GM10248 (cell line): ENCODE measurements at regions not wholly inside any gene's neighbourhood (a gene's known extent, or its start where the extent isn't known, plus 50 kb on each side); places are given as distances from the start of the nearest gene placed in this dataset.

Experiments
- CTCF ChIA-PET: fragments of 300-600 bp; sonication (Branson Sonifier 250); formaldehyde crosslinking; extraction: SDS; loops from one replicate; lab custom pipeline; 2021; ENCODE audit warnings: antibody characterized with exemption; lab: Yijun Ruan, JAX
- POLR2A ChIA-PET: fragments of 350-650 bp; sonication (Branson Sonifier 250); formaldehyde crosslinking; extraction: SDS; loops from one replicate; lab custom pipeline; 2020; ENCODE audit warnings: antibody characterized with exemption; lab: Yijun Ruan, JAX
- DNase-seq: peaks from one replicate; pipeline ENCODE4 v3.0.0; 2012; ENCODE audit errors: extremely low spot score
- CTCF ChIP-seq: IDR thresholded peaks from 2 replicates; pipeline ENCODE4 v1.5.1; 2012; ENCODE audit warnings: mild to moderate bottlenecking, low read depth; ENCODE audit errors: extremely low read depth, missing control alignments, control extremely low read depth

- ChIA-PET CTCF (no interaction called here), POLR2A (no interaction called here)
- DNase-seq: no peak
- TF ChIP-seq CTCF: no peak
Measured at GRCh38 chr6:101275251-101275650, 118.3 kb upstream of the GRIK2 start.

GRCh38 chr6:101276066-101276465 is 117.4 kb upstream of the GRIK2 start:
- TF ChIP-seq CTCF: no peak
- no peak for DNase-seq
- ChIA-PET CTCF (interaction anchor here (1.8 kb wide), 1 partner anchor 14 kb away, joined by 7 read pairs; no protein-coding TSS in a partner anchor), POLR2A (no interaction called here)

GRCh38 chr6:101279410-101279809 is 114.1 kb upstream of the GRIK2 start:
- TF ChIP-seq CTCF: no peak
- CTCF ChIA-PET: interaction anchor here (1.2 kb wide), 1 partner anchor 12 kb away, joined by 3 read pairs; no protein-coding TSS in a partner anchor
- POLR2A ChIA-PET: interaction anchor here (0.5 kb wide), 1 partner anchor 567 kb away, joined by 7 read pairs; no protein-coding TSS in a partner anchor
- DNase-seq: no peak

- POLR2A ChIA-PET: no interaction called here
Measured at GRCh38 chr6:101281266-101281665, 112.2 kb upstream of the GRIK2 start.

GRCh38 chr6:101284131-101284530 is 109.4 kb upstream of the GRIK2 start:
- TF ChIP-seq CTCF: no peak
- CTCF ChIA-PET: no interaction called here
- DNase-seq: no peak
- POLR2A ChIA-PET: no interaction called here

More at GRCh38 chr6:101281266-101281665, 112.2 kb upstream of the GRIK2 start:
- TF ChIP-seq CTCF: no peak
- DNase-seq: no peak
- CTCF ChIA-PET: no interaction called here

- TF ChIP-seq CTCF: no peak
- ChIA-PET POLR2A (no interaction called here), CTCF (no interaction called here)
- DNase-seq: no peak
Measured at GRCh38 chr6:101286146-101286545, 107.4 kb upstream of the GRIK2 start.

GRCh38 chr6:101290346-101290745 is 103.2 kb upstream of the GRIK2 start:
- POLR2A ChIA-PET: no interaction called here

More at GRCh38 chr6:101290346-101290745, 103.2 kb upstream of the GRIK2 start:
- no peak for TF ChIP-seq CTCF
- CTCF ChIA-PET: interaction anchor here (1.0 to 2.2 kb wide), 2 partner anchors 13 to 39 kb away, joined by 3 to 7 read pairs; no protein-coding TSS in a partner anchor
- no peak for DNase-seq
